GM23338 (cell line): ENCODE measurements at regions not wholly inside any gene's neighbourhood (a gene's known extent, or its start where the extent isn't known, plus 50 kb on each side); places are given as distances from the start of the nearest gene placed in this dataset.

Experiments used
- ATAC-seq: fragments of 200-7000 bp; cut with Tn5 transposase; 3 replicates; pipeline ENCODE4 v1.9.1; 2020
- DNase-seq: peaks from one replicate; pipeline ENCODE4 v3.0.0-alpha.2; 2015; ENCODE audit warnings: low spot score
- H2AFZ ChIP-seq: fragments of 200-600 bp; sonication (generic); 2 replicates; pipeline ENCODE4 v1.8.0; 2016; ENCODE audit warnings: antibody characterized with exemption, mild to moderate bottlenecking, moderate library complexity
- H3F3A ChIP-seq: fragments of 200-600 bp; sonication (generic); replicated peaks from 2 replicates; pipeline ENCODE4 v1.8.0; 2017; ENCODE audit warnings: antibody characterized with exemption, mixed run types, low read depth
- H3K27ac ChIP-seq: fragments of 200-600 bp; sonication (generic); 2 replicates; pipeline ENCODE4 v1.6.1; 2016; ENCODE audit warnings: low read depth
- H3K27me3 ChIP-seq: fragments of 200-600 bp; sonication (generic); 2 replicates; pipeline ENCODE4 v1.8.0; 2016; ENCODE audit warnings: mild to moderate bottlenecking, mixed run types, moderate library complexity; ENCODE audit not compliant: insufficient read depth
- H3K36me3 ChIP-seq: fragments of 200-600 bp; sonication (generic); 2 replicates; pipeline ENCODE4 v1.8.0; 2016; ENCODE audit warnings: mild to moderate bottlenecking; ENCODE audit not compliant: insufficient read depth
- H3K4me1 ChIP-seq: fragments of 200-600 bp; sonication (generic); 2 replicates; pipeline ENCODE4 v1.8.0; 2016; ENCODE audit warnings: mild to moderate bottlenecking, moderate library complexity; ENCODE audit not compliant: insufficient read depth
- H3K4me2 ChIP-seq: fragments of 200-600 bp; sonication (generic); 2 replicates; pipeline ENCODE4 v1.7.1; 2017; ENCODE audit warnings: mixed run types
- H3K4me3 ChIP-seq: fragments of 200-600 bp; sonication (generic); 2 replicates; pipeline ENCODE4 v1.6.1; 2016; ENCODE audit warnings: mixed run types
- H3K79me2 ChIP-seq: fragments of 200-600 bp; sonication (generic); replicated peaks from 2 replicates; pipeline ENCODE4 v1.8.0; 2017; ENCODE audit warnings: mild to moderate bottlenecking; ENCODE audit not compliant: insufficient read depth
- H3K9me2 ChIP-seq: fragments of 200-600 bp; sonication (generic); 2 replicates; pipeline ENCODE4 v1.8.0; 2017; ENCODE audit not compliant: insufficient read depth
- H4K20me1 ChIP-seq: fragments of 200-600 bp; sonication (generic); replicated peaks from 2 replicates; pipeline ENCODE4 v1.8.0; 2017; ENCODE audit warnings: mild to moderate bottlenecking; ENCODE audit not compliant: insufficient read depth
- H3K27ac Mint-ChIP-seq: 2 replicates; pipeline ENCODE4 v1.8.0; 2020; ENCODE audit warnings: inconsistent platforms, mild to moderate bottlenecking, moderate library complexity, mixed read lengths
- H3K27me3 Mint-ChIP-seq: 3 replicates; pipeline ENCODE4 v1.8.0; 2022; ENCODE audit warnings: low read depth, mild to moderate bottlenecking, moderate library complexity, mixed read lengths, inconsistent platforms; ENCODE audit not compliant: insufficient read depth, poor library complexity
- H3K36me3 Mint-ChIP-seq: 3 replicates; pipeline ENCODE4 v1.8.0; 2021; ENCODE audit warnings: low read depth, mild to moderate bottlenecking, inconsistent platforms, moderate library complexity, mixed read lengths
- H3K4me1 Mint-ChIP-seq: 3 replicates; pipeline ENCODE4 v1.8.0; 2020; ENCODE audit warnings: mild to moderate bottlenecking, inconsistent platforms, mixed read lengths
- H3K4me3 Mint-ChIP-seq: 3 replicates; pipeline ENCODE4 v1.8.0; 2021; ENCODE audit warnings: moderate library complexity, mild to moderate bottlenecking, inconsistent platforms, mixed read lengths
- H3K9me3 Mint-ChIP-seq: 3 replicates; pipeline ENCODE4 v1.8.0; 2020; ENCODE audit warnings: moderate library complexity, mild to moderate bottlenecking, inconsistent platforms, mixed read lengths
- CREB1 ChIP-seq: fragments of 250-450 bp; sonication (Bioruptor Pico); IDR thresholded peaks from 2 replicates; pipeline ENCODE4 v1.5.0; 2020; ENCODE audit warnings: low read depth, mild to moderate bottlenecking, moderate library complexity
- ETS1 ChIP-seq: IDR thresholded peaks from 2 replicates; pipeline ENCODE4 v1.6.1; 2016; ENCODE audit warnings: antibody characterized with exemption
- EZH2 ChIP-seq: fragments of 200-600 bp; sonication (generic); IDR thresholded peaks from one replicate; pipeline ENCODE4 v1.8.0; 2017; ENCODE audit warnings: antibody characterized with exemption, mild to moderate bottlenecking, low read depth; ENCODE audit not compliant: unreplicated experiment
- EZH2phosphoT487 ChIP-seq: fragments of 200-600 bp; sonication (generic); IDR thresholded peaks from one replicate; pipeline ENCODE4 v1.8.1; 2018; ENCODE audit warnings: antibody characterized with exemption; ENCODE audit not compliant: unreplicated experiment
- JUNB ChIP-seq: IDR thresholded peaks from one replicate; pipeline ENCODE4 v1.6.1; 2016; ENCODE audit warnings: antibody characterized with exemption; ENCODE audit not compliant: unreplicated experiment
- NANOG ChIP-seq: IDR thresholded peaks from 2 replicates; pipeline ENCODE4 v1.6.1; 2016; ENCODE audit warnings: antibody characterized with exemption, borderline replicate concordance
- STAT1 ChIP-seq: IDR thresholded peaks from one replicate; pipeline ENCODE4 v1.6.1; 2016; ENCODE audit warnings: antibody characterized with exemption; ENCODE audit not compliant: unreplicated experiment
- ZNF114 ChIP-seq: fragments of 250-450 bp; sonication (Bioruptor Pico); IDR thresholded peaks from 2 replicates; pipeline ENCODE4 v1.5.0; 2020; ENCODE audit warnings: mild to moderate bottlenecking, moderate library complexity
- ZNF331 ChIP-seq: fragments of 250-450 bp; sonication (Bioruptor Pico); IDR thresholded peaks from 2 replicates; pipeline ENCODE4 v1.5.0; 2020; ENCODE audit warnings: low read depth, mild to moderate bottlenecking, moderate library complexity
- TF ChIP-seq, protein P1 (sequence below): IDR thresholded peaks from one replicate; pipeline ENCODE4 v1.6.1; 2018; ENCODE audit warnings: antibody characterized with exemption; ENCODE audit not compliant: unreplicated experiment
- TF ChIP-seq, protein P2 (sequence below): fragments of 250-450 bp; sonication (Bioruptor Pico); IDR thresholded peaks from 2 replicates; pipeline ENCODE4 v1.5.0; 2020; ENCODE audit warnings: mild to moderate bottlenecking, moderate library complexity
- TF ChIP-seq, protein P3 (sequence below), 2 experiments: fragments of 200-600 bp in 1 of 2; sonication (generic) in 1 of 2; conservative IDR thresholded peaks; 2 replicates each; pipeline versions ENCODE4 v1.5.1 to v1.6.1; 2016 to 2017; ENCODE audit warnings: antibody characterized with exemption in 2 of 2, low read depth in 2 of 2, mild to moderate bottlenecking in 2 of 2, moderate library complexity in 1 of 2

DNA sequence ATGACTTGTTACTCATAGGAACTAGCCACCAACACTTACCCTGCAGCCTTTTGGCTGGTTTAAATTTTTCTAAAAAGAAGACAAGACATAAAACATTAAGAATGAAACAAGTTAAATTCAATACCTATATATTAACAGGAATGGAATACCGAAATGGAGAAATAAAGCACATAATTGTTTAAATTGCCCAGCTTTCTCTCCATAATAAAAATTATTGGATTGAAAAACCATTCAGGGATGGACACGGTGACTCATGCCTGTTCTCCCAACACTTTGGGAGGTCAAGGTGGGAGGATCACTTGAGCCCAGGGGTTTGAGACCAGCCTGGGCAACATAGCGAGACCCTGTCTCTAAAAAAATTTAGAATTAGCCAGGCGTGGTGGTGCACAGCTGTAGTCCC lies 179.4 kb upstream of the MKLN1 start:
- Histone ChIP-seq H3K9me2 (peaks cover 3% of the 10 kb centered on the region; the same call in 1 of the 2 replicates), H4K20me1 (no peaks in the 10 kb centered on the region), H3K4me1 (no peaks in the 10 kb centered on the region), H2AFZ (no peak overlapping the region; the same call in 1 of the 2 replicates), H3K4me2 (no peak overlapping the region), H3K4me3 (no peak overlapping the region), H3K79me2 (no peaks in the 10 kb centered on the region), H3K27me3 (no peaks in the 10 kb centered on the region), H3F3A (no peaks in the 10 kb centered on the region), H3K36me3 (no peaks in the 10 kb centered on the region), H3K27ac (no peak overlapping the region)
- no peak for DNase-seq
- no peak for ATAC-seq
- Mint-ChIP-seq H3K27me3 (no peaks in the 10 kb centered on the region), H3K4me3 (no peak overlapping the region), H3K27ac (no peak overlapping the region), H3K4me1 (no peaks in the 10 kb centered on the region; the same call in 2 of the 3 replicates), H3K36me3 (0 out of 3 replicates have a peak, but pooled peaks cover 2% of the 10 kb centered on the region), H3K9me3 (no peaks in the 10 kb centered on the region)
- TF ChIP-seq ZNF331 (CRISPR knock-in tag) (no peak), EZH2 (no peak), EZH2phosphoT487 (no peak), CREB1 (CRISPR knock-in tag) (no peak), JUNB (no peak), ETS1 (no peak), ZNF114 (no peak), STAT1 (no peak), NANOG (no peak)
- TF ChIP-seq, protein P1, sequence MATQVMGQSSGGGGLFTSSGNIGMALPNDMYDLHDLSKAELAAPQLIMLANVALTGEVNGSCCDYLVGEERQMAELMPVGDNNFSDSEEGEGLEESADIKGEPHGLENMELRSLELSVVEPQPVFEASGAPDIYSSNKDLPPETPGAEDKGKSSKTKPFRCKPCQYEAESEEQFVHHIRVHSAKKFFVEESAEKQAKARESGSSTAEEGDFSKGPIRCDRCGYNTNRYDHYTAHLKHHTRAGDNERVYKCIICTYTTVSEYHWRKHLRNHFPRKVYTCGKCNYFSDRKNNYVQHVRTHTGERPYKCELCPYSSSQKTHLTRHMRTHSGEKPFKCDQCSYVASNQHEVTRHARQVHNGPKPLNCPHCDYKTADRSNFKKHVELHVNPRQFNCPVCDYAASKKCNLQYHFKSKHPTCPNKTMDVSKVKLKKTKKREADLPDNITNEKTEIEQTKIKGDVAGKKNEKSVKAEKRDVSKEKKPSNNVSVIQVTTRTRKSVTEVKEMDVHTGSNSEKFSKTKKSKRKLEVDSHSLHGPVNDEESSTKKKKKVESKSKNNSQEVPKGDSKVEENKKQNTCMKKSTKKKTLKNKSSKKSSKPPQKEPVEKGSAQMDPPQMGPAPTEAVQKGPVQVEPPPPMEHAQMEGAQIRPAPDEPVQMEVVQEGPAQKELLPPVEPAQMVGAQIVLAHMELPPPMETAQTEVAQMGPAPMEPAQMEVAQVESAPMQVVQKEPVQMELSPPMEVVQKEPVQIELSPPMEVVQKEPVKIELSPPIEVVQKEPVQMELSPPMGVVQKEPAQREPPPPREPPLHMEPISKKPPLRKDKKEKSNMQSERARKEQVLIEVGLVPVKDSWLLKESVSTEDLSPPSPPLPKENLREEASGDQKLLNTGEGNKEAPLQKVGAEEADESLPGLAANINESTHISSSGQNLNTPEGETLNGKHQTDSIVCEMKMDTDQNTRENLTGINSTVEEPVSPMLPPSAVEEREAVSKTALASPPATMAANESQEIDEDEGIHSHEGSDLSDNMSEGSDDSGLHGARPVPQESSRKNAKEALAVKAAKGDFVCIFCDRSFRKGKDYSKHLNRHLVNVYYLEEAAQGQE: no peak
- TF ChIP-seq, protein P2, sequence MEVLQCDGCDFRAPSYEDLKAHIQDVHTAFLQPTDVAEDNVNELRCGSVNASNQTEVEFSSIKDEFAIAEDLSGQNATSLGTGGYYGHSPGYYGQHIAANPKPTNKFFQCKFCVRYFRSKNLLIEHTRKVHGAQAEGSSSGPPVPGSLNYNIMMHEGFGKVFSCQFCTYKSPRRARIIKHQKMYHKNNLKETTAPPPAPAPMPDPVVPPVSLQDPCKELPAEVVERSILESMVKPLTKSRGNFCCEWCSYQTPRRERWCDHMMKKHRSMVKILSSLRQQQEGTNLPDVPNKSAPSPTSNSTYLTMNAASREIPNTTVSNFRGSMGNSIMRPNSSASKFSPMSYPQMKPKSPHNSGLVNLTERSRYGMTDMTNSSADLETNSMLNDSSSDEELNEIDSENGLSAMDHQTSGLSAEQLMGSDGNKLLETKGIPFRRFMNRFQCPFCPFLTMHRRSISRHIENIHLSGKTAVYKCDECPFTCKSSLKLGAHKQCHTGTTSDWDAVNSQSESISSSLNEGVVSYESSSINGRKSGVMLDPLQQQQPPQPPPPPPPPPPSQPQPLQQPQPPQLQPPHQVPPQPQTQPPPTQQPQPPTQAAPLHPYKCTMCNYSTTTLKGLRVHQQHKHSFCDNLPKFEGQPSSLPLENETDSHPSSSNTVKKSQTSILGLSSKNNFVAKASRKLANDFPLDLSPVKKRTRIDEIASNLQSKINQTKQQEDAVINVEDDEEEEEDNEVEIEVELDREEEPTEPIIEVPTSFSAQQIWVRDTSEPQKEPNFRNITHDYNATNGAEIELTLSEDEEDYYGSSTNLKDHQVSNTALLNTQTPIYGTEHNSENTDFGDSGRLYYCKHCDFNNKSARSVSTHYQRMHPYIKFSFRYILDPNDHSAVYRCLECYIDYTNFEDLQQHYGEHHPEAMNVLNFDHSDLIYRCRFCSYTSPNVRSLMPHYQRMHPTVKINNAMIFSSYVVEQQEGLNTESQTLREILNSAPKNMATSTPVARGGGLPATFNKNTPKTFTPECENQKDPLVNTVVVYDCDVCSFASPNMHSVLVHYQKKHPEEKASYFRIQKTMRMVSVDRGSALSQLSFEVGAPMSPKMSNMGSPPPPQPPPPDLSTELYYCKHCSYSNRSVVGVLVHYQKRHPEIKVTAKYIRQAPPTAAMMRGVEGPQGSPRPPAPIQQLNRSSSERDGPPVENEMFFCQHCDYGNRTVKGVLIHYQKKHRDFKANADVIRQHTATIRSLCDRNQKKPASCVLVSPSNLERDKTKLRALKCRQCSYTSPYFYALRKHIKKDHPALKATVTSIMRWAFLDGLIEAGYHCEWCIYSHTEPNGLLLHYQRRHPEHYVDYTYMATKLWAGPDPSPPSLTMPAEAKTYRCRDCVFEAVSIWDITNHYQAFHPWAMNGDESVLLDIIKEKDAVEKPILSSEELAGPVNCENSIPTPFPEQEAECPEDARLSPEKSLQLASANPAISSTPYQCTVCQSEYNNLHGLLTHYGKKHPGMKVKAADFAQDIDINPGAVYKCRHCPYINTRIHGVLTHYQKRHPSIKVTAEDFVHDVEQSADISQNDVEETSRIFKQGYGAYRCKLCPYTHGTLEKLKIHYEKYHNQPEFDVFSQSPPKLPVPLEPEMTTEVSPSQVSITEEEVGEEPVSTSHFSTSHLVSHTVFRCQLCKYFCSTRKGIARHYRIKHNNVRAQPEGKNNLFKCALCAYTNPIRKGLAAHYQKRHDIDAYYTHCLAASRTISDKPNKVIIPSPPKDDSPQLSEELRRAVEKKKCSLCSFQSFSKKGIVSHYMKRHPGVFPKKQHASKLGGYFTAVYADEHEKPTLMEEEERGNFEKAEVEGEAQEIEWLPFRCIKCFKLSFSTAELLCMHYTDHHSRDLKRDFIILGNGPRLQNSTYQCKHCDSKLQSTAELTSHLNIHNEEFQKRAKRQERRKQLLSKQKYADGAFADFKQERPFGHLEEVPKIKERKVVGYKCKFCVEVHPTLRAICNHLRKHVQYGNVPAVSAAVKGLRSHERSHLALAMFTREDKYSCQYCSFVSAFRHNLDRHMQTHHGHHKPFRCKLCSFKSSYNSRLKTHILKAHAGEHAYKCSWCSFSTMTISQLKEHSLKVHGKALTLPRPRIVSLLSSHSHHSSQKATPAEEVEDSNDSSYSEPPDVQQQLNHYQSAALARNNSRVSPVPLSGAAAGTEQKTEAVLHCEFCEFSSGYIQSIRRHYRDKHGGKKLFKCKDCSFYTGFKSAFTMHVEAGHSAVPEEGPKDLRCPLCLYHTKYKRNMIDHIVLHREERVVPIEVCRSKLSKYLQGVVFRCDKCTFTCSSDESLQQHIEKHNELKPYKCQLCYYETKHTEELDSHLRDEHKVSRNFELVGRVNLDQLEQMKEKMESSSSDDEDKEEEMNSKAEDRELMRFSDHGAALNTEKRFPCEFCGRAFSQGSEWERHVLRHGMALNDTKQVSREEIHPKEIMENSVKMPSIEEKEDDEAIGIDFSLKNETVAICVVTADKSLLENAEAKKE (CRISPR knock-in tag): no peak
- TF ChIP-seq, protein P3, sequence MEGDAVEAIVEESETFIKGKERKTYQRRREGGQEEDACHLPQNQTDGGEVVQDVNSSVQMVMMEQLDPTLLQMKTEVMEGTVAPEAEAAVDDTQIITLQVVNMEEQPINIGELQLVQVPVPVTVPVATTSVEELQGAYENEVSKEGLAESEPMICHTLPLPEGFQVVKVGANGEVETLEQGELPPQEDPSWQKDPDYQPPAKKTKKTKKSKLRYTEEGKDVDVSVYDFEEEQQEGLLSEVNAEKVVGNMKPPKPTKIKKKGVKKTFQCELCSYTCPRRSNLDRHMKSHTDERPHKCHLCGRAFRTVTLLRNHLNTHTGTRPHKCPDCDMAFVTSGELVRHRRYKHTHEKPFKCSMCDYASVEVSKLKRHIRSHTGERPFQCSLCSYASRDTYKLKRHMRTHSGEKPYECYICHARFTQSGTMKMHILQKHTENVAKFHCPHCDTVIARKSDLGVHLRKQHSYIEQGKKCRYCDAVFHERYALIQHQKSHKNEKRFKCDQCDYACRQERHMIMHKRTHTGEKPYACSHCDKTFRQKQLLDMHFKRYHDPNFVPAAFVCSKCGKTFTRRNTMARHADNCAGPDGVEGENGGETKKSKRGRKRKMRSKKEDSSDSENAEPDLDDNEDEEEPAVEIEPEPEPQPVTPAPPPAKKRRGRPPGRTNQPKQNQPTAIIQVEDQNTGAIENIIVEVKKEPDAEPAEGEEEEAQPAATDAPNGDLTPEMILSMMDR (conservative IDR thresholded peaks at IDR 0.05; ENCODE audit: low read depth in 2 of 2): no peak
